Psoas muscle (tissue), 7 donors: ENCODE measurements at regions not wholly inside any gene's neighbourhood (a gene's known extent, or its start where the extent isn't known, plus 50 kb on each side); places are given as distances from the start of the nearest gene placed in this dataset.

Source experiments
- ATAC-seq, 4 donors: fragments of 200-7000 bp; cut with Tn5 transposase; one replicate each; pipeline ENCODE4 v1.9.1; 2020; ENCODE audit warnings: moderate library complexity in 3 of 4, mild to moderate bottlenecking in 2 of 4
- DNase-seq, 2 donors: peaks; one replicate each; pipeline ENCODE4 v3.0.0-alpha.2; 2020
- H3K27ac ChIP-seq: fragments of 200-600 bp; one replicate; pipeline ENCODE4 v1.8.0; 2022
- H3K27me3 ChIP-seq, 3 donors: fragments of 200-600 bp in 1 of 3; one replicate each; pipeline versions ENCODE4 v1.6.1 to v1.8.0; 2013 to 2022; ENCODE audit warnings: low read length in 2 of 3, mild to moderate bottlenecking in 2 of 3, moderate library complexity in 1 of 3; ENCODE audit not compliant: insufficient read depth in 3 of 3
- H3K36me3 ChIP-seq, 2 donors: fragments of 200-600 bp in 1 of 2; one replicate each; pipeline versions ENCODE4 v1.6.1 to v1.8.0; 2013 to 2022; ENCODE audit warnings: low read depth in 1 of 2, mild to moderate bottlenecking in 1 of 2, moderate library complexity in 1 of 2; ENCODE audit not compliant: insufficient read depth in 1 of 2
- H3K4me1 ChIP-seq: fragments of 200-600 bp; one replicate; pipeline ENCODE4 v1.8.0; 2022
- H3K4me3 ChIP-seq: fragments of 200-600 bp; one replicate; pipeline ENCODE4 v1.8.0; 2022; ENCODE audit warnings: mild to moderate bottlenecking
- H3K9me3 ChIP-seq: fragments of 200-600 bp; one replicate; pipeline ENCODE4 v1.8.0; 2022
- WGBS, 3 donors: extraction: QIAGEN DNeasy Blood & Tissue Kit; methylation state at CpG; one replicate each; pipeline versions ENCODE4 v1.1.6 to v1.1.7; 2013; 5-methylcytosine and 5-hydroxymethylcytosine counted together
- intact Hi-C, 2 donors: fragments of 100-400 bp; cut with DNase I; formaldehyde crosslinking; loops; one replicate each; pipeline versions ENCODE4 v1.11.0 to v1.14.2; 2022
- TF ChIP-seq, protein P1 (sequence below): fragments of 200-600 bp; IDR thresholded peaks from one replicate; pipeline ENCODE4 v1.8.0; 2022; ENCODE audit warnings: antibody characterized with exemption
- donor health status: healthy with polysubstance abuse.
- donor health status: DM: no; HTN: no; CAD: no; lungs with moderate emphysema.
- donor health status: Bipolar disorder and iron deficiency.
- donor health status: healthy.
- donor health status: DM: yes; HTN: yes; CAD: no.
- donor health status: DM: no; HTN: no; CAD: no.
- donor health status: DM: yes; HTN: yes; CAD: no.

DNA sequence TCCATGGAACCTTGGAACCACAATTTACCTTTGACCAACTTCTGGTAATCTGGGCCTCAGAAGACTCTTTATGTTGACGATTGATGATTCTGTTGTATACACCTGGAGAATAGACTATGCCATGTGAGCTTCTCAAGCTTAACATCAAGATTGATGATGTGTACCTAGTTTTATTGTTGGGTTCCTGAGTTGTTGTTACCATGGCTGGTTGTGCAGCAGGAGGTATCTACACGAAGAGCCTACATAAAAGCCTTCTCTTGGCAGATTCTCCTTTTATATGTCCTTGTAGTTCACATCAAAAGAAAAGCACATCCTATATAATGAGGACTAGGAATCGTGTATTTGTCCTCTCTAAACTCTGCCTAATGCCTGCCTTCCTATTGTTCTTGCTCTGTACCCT is 272.0 kb downstream of the DTHD1 start:
- Histone ChIP-seq H3K4me1 (no peaks in the 10 kb centered on the region), H3K27me3 (no peaks in the 10 kb centered on the region), H3K9me3 (no peaks in the 10 kb centered on the region), H3K36me3 (no peaks in the 10 kb centered on the region), H3K27ac (no peak overlapping the region), H3K4me3 (no peak overlapping the region)
- no peak for ATAC-seq
- intact Hi-C loops: no loop called here
- 71 to 76% (median 76%) methylated on average over 3 of the region's 3 CpGs for WGBS, 3 donors
- no peak for DNase-seq
- TF ChIP-seq, protein P1, sequence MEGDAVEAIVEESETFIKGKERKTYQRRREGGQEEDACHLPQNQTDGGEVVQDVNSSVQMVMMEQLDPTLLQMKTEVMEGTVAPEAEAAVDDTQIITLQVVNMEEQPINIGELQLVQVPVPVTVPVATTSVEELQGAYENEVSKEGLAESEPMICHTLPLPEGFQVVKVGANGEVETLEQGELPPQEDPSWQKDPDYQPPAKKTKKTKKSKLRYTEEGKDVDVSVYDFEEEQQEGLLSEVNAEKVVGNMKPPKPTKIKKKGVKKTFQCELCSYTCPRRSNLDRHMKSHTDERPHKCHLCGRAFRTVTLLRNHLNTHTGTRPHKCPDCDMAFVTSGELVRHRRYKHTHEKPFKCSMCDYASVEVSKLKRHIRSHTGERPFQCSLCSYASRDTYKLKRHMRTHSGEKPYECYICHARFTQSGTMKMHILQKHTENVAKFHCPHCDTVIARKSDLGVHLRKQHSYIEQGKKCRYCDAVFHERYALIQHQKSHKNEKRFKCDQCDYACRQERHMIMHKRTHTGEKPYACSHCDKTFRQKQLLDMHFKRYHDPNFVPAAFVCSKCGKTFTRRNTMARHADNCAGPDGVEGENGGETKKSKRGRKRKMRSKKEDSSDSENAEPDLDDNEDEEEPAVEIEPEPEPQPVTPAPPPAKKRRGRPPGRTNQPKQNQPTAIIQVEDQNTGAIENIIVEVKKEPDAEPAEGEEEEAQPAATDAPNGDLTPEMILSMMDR: no peak

DNA sequence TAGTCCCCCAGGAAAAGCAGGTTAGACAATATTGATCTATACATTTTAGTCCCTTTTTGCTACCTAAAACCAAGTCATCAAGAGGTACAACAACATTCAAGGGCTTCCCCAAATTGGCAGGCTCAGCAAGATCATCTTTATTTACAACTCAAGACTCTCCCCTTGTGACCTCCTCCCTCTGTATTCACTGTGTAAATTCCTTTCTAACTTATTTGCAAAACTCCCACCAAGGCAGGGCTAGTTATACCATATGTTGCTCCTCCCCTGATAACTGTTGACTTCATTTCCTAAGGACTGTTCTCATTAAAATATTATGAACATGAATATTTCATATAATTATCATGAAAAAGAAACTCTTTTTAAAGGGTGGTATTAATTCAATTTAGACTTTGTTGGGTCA is 275.6 kb downstream of the DTHD1 start:
- Histone ChIP-seq H3K9me3 (no peaks in the 10 kb centered on the region), H3K4me1 (no peaks in the 10 kb centered on the region), H3K36me3 (no peaks in the 10 kb centered on the region), H3K27me3 (no peaks in the 10 kb centered on the region), H3K27ac (no peak overlapping the region), H3K4me3 (no peak overlapping the region)
- TF ChIP-seq, protein P1: no peak
- intact Hi-C loops: no loop called here
- no peak for DNase-seq
- ATAC-seq: no peak

DNA sequence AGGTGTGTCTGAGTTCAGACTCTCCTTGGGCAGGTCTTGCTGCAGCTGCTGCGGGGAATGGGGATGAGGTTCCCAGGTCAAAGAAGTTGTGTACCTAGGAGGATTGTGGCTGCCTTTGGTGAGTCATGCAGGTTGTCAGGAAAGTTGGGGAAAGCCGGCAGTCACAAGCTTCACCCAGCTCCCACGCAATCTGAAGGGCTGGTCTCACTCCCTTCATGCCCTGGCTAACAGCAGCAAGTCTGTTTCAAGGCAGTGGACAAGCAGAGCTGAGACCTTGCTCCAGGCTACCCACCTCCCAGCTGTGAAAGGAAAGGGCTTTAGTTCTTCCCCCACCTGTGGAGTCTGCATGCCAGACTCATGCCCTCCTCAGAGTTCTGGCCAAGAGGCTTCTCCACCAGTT is 287.2 kb downstream of the DTHD1 start:
- DNase-seq: no peak
- Histone ChIP-seq H3K4me1 (no peaks in the 10 kb centered on the region), H3K9me3 (no peaks in the 10 kb centered on the region), H3K27ac (no peak overlapping the region), H3K27me3 (no peaks in the 10 kb centered on the region), H3K4me3 (no peak overlapping the region), H3K36me3 (no peaks in the 10 kb centered on the region)
- intact Hi-C loops: no loop called here
- TF ChIP-seq, protein P1: no peak
- 70 to 79% (median 75%) methylated on average over 3 of the region's 3 CpGs for WGBS, 3 donors
- no peak for ATAC-seq

DNA sequence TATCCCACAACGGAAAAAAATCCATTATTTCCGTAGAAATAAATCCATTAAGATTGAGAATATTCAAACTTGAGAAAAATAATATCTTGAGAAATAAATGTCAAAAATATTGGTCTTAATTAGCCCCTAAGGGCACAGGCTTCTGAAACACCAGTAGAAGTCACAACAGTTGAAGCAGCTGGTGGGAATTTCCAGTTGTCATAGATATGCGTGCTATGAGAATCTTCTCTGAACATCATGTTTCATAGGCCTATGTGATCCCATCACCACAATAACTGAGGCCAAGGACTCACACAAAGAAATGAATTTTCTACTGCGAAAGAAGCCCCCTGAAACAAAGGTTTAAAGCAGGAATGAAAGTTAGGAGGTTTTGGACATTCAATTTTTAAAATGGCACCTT is 292.0 kb downstream of the DTHD1 start:
- H3K27me3 ChIP-seq: no peaks in the 10 kb centered on the region
- H3K27ac ChIP-seq: no peak overlapping the region
- intact Hi-C loops: no loop called here
- no peaks in the 10 kb centered on the region for H3K9me3 ChIP-seq
- H3K36me3 ChIP-seq: no peaks in the 10 kb centered on the region
- WGBS, 3 donors: 81 to 95% (median 89%) methylated on average over 4 of the region's 4 CpGs
- ATAC-seq: no peak
- TF ChIP-seq, protein P1: no peak
- H3K4me3 ChIP-seq: no peak overlapping the region
- DNase-seq: no peak
- no peaks in the 10 kb centered on the region for H3K4me1 ChIP-seq

DNA sequence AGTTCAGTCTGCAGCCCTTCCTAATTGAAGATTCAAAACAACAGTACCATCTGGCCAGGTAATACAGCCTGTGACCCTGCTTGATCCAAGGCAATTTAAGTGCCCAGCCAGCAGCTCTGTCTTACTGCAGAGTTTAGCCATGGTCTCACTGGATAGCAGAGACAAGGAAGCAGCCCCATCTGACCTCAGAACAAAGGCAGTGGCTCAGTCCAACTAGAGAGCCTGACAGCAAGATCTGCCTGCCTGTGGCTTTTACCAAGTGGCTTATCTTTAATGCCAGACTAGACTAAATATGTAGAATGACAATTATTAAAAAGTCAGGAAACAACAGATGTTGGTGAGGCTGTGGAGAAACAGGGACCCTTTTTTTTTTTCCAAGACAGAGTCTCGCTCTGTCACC is 293.4 kb downstream of the DTHD1 start:
- intact Hi-C loops: no loop called here
- H3K4me3 ChIP-seq: no peak overlapping the region
- no peaks in the 10 kb centered on the region for H3K36me3 ChIP-seq
- TF ChIP-seq, protein P1: no peak
- no peaks in the 10 kb centered on the region for H3K4me1 ChIP-seq
- no peaks in the 10 kb centered on the region for H3K27me3 ChIP-seq
- ATAC-seq (no peak), DNase-seq (no peak)
- no peaks in the 10 kb centered on the region for H3K9me3 ChIP-seq
- H3K27ac ChIP-seq: no peak overlapping the region
- 88 to 100% (median 92%) methylated on average over 1 of the region's 1 CpG for WGBS, 3 donors
